ENCODE measurements at regions not wholly inside any gene's neighbourhood (a gene's known extent, or its start where the extent isn't known, plus 50 kb on each side); places are given as distances from the start of the nearest gene placed in this dataset. TPM values are rescaled to one million over a fixed set of nuclear protein-coding genes. Genes with fewer than 3 reads are reported as not detected.

DNA sequence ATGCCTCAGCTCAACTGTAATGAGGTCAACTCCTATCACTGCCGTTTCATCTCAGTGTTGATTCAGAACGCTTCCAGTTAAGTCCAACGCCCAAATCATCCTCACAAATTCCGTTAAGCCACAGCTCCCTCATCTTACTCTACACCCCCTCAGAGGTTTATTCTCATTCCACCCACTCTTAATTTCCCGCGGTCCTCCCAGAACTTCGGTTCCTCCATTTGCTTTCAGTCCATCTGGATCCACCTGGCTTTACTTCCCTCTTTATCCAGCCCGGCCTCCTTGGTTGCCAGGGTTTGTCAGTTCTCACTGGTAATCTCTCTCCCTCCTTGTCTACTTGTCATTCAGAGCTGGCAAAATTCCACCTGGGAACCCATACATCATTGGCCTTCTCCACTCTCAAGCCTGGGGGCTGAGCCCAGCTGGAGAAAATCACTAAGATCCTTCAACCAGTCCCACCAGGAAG is 51.3 kb upstream of the RUNX1 start:
- Histone ChIP-seq H3K9me3 (no peaks in the 10 kb centered on the region), H3K27me3 (no peaks in the 10 kb centered on the region), H3K4me3 (no peak overlapping the region), H3K4me1 (no peaks in the 10 kb centered on the region), H3K36me3 (no peaks in the 10 kb centered on the region), H3K27ac (no peak overlapping the region)
- intact Hi-C loops (cut with DNase I), result no loop called here
- no peak for TF ChIP-seq CTCF (IDR thresholded peaks at IDR 0.05)
- DNase-seq (no peak), ATAC-seq (no peak)

GRCh38 chr21:35099310-35099709 is 50.2 kb upstream of the RUNX1 start:
- no peak overlapping the region for H3K4me3 ChIP-seq
- DNase-seq (no peak), ATAC-seq (no peak)
- no peak for TF ChIP-seq CTCF (IDR thresholded peaks at IDR 0.05)
- H3K36me3 ChIP-seq, result no peaks in the 10 kb centered on the region
- H3K27ac ChIP-seq, result no peak overlapping the region
- intact Hi-C loops (cut with DNase I), result no loop called here
- no peaks in the 10 kb centered on the region for H3K27me3 ChIP-seq
- no peaks in the 10 kb centered on the region for H3K4me1 ChIP-seq
- no peaks in the 10 kb centered on the region for H3K9me3 ChIP-seq

Small RNAs in the stretch of these regions (microRNA-seq; reads per million reads assigned to microRNA genes)
- gene MIR802 (ENCODE audit: borderline microRNAs expressed), result not detected

Data from upper lobe of right lung (tissue), 1 donor.